ENCODE measurements at regions not wholly inside any gene's neighbourhood (a gene's known extent, or its start where the extent isn't known, plus 50 kb on each side); places are given as distances from the start of the nearest gene placed in this dataset.

DNA sequence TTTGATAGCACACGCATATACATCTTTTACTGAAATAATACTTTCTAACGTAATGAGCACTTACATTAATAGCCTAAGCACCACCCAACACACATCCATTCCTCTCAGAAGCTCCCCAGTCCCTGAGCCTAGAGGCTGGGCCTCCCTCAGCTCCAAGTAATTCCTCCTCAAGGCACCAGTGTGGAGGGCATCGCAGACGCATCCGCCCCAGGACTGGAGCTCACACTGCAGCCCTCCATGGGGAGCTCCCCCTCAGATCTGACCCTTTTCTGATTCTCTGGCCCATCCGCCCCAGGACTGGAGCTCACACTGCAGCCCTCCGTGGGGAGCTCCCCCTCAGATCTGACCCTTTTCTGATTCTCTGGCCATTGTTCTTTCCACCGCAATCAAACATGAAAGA, 60.4 kb upstream of the SNTG2 start:
- no peak for TF ChIP-seq CTCF (conservative IDR thresholded peaks at IDR 0.05; ENCODE audit: low read depth, low read length)
- no peak overlapping the region for H3K4me3 ChIP-seq (ENCODE audit: low read depth, low read length)
- DNase-seq (ENCODE audit: low read depth), result no peak

DNA sequence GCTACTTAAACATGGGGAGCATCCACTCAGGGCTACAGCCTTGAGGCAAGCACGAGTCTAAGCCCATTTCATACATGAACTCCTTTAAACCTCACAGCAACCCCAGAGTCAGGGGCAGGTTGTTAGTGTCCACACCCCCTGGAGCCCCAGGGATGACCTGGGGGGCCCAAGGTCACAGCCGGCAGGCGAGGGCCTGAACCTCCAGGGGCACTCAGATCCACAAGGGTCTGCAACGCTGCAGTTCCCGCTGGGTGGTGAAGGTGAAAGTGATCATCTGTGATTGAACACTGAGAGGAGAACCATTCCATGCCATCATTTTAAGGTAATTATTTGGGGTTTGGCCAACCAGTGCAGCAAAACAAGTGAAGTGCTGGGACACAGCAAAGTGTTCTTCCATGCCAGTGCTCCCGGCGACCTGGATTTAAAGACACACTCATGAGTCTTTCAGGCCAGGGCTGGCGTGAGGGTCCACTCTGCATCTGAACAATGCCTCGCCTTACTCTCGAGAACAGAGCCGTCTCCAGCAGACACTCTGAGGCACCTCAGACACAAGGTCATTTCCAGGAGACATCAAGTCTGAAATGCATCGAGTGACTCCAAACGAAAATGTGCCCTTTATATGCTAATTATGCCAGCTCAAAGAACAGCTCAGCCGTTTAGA, 61.6 kb upstream of the SNTG2 start:
- H3K4me3 ChIP-seq (ENCODE audit: low read depth, low read length), result no peak overlapping the region
- no peak for DNase-seq (ENCODE audit: low read depth)
- no peak for TF ChIP-seq CTCF (conservative IDR thresholded peaks at IDR 0.05; ENCODE audit: low read depth, low read length)

- no peak for DNase-seq (ENCODE audit: low read depth)
- no peak overlapping the region for H3K4me3 ChIP-seq (ENCODE audit: low read depth, low read length)
- no peak for TF ChIP-seq CTCF (conservative IDR thresholded peaks at IDR 0.05; ENCODE audit: low read depth, low read length)
Measured at GRCh38 chr2:888211-888801, 62.3 kb upstream of the SNTG2 start.

DNA sequence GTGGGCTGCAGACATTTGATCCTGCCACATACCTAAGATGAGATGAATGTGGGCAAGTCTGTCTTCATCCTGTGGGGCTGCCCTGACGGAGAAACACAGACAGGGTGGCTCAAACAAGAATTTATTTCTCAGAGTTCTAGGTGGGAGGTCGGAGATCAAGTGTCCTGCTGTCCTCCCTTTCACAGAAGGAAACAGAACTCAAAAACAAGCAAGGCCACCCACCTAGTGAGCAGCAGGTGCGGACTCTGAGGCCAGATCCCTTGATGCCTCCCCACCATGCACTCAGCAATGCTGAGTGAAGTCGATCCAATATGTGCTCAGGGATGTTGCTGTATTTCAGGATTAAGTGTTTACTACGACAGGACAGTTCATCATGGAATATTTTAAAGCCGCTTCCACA, 63.0 kb upstream of the SNTG2 start:
- no peak for DNase-seq (ENCODE audit: low read depth)
- TF ChIP-seq CTCF (conservative IDR thresholded peaks at IDR 0.05; ENCODE audit: low read depth, low read length), result no peak
- H3K4me3 ChIP-seq (ENCODE audit: low read depth, low read length), result no peak overlapping the region

DNA sequence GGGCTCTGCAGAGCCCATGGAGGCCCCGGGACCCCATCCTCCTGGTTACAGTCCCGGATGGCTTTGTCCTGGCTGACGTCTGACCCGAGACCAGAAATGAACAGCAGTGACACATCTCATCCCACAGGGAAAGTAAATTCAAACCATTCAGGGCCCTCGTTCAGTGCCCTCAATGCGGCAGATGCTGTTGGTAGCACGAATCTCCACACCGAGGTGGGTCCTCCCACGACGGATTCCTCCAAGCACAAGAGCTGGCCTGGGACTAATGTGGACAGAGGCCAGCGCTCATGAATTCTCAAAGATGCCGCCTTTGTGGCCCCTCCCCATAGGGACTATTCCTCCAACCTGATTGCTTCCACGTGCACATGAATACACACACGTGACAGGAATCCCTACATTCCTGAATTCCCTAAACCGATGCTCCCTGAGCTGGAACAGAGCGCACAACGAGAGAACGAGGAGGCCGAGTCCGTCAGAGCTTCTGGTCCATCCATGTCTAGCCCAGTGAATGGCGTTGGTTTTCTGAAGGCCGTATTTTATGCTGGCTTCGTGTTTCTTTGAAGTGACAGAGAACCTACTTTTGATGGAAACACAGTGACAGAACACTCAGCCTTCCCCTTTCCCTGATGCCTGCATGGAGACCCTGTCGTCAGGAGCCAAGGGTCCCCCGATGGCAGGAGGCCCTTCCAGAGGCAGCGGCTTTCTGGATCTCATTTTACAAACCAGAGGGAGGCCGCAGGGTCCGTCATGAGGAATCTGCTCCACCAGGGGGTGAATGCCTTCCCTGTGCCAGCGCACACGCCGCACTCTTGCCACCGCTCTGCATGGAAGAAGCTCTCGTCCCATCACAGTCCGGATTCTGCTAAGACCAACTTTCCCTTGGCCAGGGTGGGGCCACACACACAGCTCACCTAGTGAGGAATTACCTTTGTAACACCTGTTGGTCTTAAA, 64.3 kb upstream of the SNTG2 start:
- no peak for TF ChIP-seq CTCF (conservative IDR thresholded peaks at IDR 0.05; ENCODE audit: low read depth, low read length)

GRCh38 chr2:885230-886071, 65.2 kb upstream of the SNTG2 start:
- H3K4me3 ChIP-seq (ENCODE audit: low read depth, low read length), result no peak overlapping the region
- no peak for TF ChIP-seq CTCF (conservative IDR thresholded peaks at IDR 0.05; ENCODE audit: low read depth, low read length)
- no peak for DNase-seq (ENCODE audit: low read depth)

More for the DNA sequence above, 64.3 kb upstream of the SNTG2 start:
- no peak for DNase-seq (ENCODE audit: low read depth)
- no peak overlapping the region for H3K4me3 ChIP-seq (ENCODE audit: low read depth, low read length)

All from epithelial cell of proximal tubule (primary cell).